NCI-H2196 treated with DMSO at 0.1 percent for 48 hours (cell line): ENCODE measurements at regions not wholly inside any gene's neighbourhood (a gene's known extent, or its start where the extent isn't known, plus 50 kb on each side); places are given as distances from the start of the nearest gene placed in this dataset.
"Not testable (repeated sequence)": the region's sequence is repeated elsewhere in the genome, so short reads cannot be mapped to it uniquely, and the experiment has no call there.

Source experiments
- DNase-seq: peaks from one replicate; lab custom pipeline; 2025; ENCODE audit not compliant: unreplicated experiment; lab: John Stamatoyannopoulos, UW

- no peak for DNase-seq
Observed at GRCh38 chr22:48734961-48735360, 1092.7 kb downstream of the BRD1 start.

DNA sequence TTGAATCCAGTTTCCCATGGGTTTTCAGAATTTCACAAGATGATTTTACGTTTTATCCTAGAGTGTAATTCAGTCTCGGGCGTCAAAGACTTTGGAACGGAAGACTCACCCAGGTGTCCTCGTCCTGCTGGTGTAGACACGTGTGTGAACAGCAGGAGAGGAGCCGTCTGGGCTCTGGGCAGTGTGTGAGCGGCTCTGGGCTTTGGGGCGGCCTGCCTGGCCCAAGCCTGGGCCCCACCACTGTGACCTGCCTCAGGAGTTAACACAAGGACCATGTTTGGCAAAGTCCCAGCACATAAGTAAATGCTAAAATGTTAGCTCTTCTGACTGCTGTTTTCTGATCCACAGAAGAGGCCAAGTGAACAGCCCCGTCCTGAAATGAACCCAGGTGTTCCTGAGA, 1093.3 kb downstream of the BRD1 start:
- DNase-seq = no peak

DNA sequence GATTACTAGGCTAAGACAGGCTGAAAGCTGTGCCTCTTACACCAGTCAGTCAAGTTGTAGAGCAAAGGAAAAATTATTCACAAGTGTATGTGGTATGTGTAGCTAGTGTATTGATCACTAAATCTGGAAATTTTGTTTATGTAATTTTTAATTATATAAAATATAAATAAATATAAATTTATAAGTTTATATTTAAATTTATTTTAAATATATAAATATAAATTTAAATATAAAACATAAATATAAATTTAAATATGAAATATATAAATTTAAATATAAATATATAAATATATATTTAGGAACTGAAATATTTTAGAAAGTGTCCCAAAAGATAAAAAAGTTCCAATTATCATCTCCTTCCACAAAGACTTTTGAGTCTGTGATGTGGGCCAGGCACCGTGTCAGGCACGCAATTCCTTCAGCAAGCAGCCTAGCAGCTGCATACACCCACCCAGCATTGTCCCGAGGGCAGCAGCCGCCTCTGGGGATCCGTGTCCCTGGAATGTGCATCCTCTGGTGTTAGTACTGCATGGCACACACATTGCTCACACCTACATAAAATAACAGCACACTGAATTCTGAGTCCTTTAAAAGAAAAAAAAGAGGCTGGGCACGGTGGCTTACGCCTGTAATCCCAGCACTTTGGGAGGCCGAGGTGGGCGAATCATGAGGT, 1098.0 kb downstream of the BRD1 start:
- no peak for DNase-seq

- DNase-seq = no peak
Observed at GRCh38 chr22:48727454-48728058, 1100.1 kb downstream of the BRD1 start.

GRCh38 chr22:48724899-48725298, 1102.8 kb downstream of the BRD1 start:
- no peak for DNase-seq

DNA sequence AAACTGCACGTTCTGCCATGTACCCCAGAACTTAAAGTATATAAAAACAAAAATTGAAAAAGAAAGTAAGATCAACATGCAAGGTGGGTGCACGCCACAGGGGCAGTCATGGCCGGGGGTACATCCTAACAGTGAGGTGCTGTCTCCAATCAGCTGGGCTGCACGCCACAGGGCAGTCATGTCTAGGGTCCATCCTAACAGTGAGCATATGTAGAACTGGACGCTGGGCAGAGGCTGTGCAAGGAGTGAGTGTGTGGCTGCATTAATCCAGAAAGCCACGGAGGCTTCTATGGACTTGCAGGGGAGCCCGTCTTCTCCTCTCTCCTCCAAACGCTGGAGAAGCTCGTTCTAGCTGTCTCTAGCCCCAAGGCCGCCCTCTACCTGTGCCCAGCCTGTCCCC, 1105.0 kb downstream of the BRD1 start:
- DNase-seq = no peak

- DNase-seq = no peak
Observed at GRCh38 chr22:48721395-48721669, 1106.3 kb downstream of the BRD1 start.

DNA sequence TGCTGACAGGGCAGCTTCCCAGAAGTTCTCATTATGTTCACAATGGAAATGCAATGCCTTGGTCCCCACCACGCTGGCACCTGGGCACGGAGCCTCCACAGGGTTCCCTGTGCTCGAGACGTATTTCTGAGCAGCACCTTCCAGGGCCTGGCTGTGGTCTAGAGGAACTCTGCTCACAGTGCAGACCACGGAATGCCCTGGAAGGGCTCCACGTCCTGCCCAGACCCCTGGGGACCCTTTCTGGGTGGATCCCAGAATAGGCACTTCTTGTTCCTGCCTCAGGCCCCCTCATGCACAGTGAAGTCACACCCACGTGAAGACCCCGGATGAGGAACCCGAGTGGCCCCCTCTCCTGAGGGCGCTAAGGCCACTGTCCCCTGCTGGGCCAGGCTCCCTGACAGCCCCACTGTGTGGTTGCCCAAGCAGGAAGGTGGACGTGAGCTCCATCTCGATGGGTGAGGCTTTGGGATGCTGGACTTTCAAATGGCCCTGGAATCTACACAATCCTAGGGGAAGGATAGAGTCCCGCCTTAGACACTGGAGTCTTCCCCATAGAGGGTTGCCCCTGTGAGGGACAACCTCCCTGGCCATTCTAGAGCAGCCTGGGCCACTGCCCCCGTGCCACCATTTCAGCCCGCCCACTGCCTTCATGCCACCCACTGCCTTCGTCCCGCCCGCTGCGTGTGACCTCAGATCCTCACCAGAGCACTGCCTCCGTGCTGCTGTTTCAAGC, 1106.8 kb downstream of the BRD1 start:
- no peak for DNase-seq

DNA sequence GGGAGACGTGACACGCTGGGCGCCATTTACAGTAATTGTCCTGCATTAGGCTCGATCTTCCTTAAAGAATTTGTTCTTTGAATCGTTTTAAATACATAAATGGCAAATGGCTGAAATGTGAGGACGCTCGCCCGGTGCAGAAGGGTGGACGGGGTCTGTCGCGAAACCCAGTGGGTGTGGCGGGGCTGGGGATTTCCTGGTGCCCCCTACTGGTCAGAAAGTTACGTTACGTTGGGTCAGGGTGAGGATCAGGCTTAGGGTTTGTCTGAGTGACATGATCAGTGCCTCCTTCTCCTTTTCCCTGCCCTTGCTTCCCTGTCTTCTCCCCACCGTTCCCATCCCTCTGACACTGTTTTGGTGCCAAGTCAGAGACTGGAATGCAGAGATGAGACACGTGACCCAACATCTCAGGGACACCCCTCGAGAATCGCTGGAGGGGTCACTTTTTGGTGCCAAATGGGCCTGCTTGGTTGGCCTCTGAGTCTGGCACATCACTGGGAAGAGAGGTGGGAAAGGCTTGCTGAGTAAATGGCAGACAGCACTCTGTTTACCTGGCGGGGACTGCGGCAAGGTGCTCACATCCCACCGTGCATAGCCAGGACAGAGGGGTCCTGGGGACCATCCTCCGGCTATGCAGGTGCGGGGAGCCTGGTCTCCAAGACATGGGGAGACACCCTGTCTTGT, 1107.6 kb downstream of the BRD1 start:
- no peak for DNase-seq

DNA sequence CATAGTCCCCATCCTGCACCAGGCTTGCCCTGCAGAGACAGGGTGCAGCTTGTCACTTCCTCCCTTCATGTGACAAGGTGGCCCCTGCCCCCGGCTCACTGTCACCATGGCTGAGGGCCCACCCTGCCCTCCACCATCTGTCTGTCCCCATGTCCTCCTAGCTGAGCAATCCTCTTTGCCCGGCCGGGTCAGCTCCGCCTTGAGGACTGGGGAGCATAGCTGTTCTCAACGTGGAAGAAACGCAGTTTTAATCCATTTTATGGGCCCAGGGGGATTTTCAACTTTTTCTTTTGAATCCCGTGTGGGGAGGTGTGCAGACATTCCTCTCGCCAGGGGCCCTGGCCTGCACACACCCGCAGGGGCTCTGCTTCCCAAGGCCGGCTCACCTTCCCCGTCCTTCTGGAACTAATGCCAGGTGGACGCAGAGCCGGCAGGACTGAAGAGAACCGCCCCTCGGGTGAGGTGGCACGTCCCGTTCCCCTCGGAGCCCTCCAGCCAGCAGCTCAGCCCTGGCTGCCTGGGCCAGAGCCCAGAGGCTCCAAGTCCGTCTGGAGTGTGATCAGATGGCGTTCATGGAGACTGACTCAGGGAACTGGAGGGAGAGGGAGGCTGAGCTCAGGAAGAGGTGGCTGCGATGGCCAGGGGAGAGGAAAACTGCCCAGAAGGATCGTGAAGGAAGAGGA, 1108.7 kb downstream of the BRD1 start:
- no peak for DNase-seq

DNA sequence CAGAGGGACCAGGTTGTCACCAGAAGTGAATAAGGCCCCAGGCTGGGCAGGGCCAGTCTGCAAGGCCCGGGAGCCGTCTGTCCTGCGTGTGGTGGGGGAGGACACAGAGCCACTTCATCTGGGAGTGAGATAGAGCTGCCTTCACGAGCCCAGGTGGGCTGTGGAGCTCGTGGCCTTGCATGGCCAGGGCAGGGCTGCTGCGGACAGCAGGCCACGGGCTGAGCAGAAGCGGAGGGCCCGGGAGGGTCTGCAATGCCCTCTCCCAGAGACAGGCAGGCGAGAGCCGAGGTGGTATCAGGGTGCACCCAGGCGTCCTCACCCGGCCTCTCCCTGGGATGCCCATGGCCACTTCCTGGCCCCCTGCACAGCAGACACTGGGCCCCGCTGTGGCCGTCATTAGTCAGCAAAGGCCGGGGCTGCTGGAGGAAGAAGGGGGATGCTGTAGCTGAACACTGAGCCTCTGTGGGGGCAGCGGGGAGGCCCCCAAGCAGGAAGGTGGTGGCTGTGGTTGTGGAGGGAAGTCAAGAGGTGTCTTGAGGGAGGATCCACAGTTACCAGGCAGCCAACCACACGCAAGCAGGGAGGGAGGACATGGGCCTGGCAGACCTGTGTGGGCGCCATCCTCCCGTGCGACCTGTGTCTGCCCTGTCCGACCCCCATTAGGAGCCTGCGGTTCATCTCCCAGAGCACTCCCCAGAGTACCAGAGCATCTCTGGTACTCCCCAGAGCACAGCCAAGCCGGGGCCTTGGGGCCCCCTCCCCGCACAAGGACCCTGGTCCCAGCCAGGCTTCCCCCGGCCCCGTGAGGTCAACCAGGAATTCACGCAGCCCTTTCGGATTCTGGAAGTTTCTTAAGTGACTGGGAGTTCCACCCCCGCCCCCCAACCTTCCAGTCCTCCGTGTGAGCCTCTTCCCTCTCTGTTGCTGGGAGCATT, 1109.5 kb downstream of the BRD1 start:
- DNase-seq = no peak

GRCh38 chr22:48717076-48717810, 1110.4 kb downstream of the BRD1 start:
- DNase-seq = no peak

- not testable (repeated sequence) for DNase-seq
Observed at GRCh38 chr22:48716154-48716553, 1111.5 kb downstream of the BRD1 start.

DNA sequence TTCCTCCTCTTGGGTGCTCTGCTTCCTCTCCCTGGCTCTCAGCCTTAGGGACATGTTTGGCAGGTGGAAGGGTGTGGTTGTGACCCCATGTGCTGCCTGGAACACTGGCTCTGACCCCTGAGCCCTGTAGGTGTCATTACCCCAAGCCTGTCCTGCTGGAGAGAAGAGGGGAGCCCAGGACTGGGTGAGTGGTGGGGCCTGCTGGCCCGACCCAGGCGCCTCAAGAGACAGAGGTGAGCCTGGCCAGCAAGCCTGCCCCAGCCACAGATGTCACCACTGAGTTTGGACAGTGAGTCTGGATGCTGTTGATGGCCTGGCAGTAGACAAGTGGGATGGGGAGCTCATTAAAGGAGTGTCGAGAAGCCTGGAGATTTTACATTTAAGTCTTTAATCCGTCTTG, 1112.2 kb downstream of the BRD1 start:
- no peak for DNase-seq

DNA sequence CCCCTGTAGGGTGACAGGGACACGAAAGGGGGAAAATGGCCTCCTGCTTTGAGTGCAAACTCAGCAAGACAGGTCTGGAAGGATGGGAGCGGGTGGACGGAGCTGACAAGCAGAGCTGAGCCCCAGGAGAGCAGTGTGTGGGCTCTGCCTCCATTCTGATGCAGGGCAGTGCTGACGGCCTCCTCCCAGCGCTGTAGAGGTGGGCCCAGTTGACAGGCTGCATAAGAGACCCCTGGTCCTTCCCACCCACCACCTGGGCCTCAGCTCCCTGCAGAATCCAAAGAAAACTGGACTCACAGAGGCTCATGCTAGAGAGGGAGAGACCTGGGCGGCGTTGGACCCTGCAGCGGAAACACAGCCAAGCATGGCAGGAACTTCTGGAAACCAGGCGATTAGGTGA, 1113.4 kb downstream of the BRD1 start:
- no peak for DNase-seq

GRCh38 chr22:48713272-48714205, 1114.1 kb downstream of the BRD1 start:
- DNase-seq = no peak

GRCh38 chr22:48712558-48713271, 1115.0 kb downstream of the BRD1 start:
- no peak for DNase-seq

DNA sequence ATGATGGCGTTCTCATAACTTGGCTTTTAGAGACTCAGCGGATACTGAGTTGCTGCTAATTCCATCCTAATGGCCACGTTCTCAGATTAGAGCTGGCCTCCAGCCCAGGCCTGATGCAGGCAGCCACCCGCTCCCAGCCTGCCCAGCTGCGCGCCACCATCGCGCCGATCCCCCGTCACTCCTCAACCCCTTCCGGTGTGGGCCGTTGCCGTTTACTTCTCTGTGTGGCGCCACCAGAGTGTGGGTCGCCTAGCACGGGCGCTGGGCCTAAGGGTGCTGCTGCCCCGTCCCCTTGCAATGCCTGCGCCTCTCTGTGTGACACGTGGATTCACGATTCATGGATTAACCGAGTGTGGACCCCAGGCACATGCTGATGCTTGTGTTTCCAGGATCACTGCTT, 1116.0 kb downstream of the BRD1 start:
- no peak for DNase-seq
